SJSA1 (cell line): ENCODE measurements at regions not wholly inside any gene's neighbourhood (a gene's known extent, or its start where the extent isn't known, plus 50 kb on each side); places are given as distances from the start of the nearest gene placed in this dataset.
A peak's percentile ranks its signal among the peaks of the same experiment; 100 is the strongest.
"Not testable (repeated sequence)": the region's sequence is repeated elsewhere in the genome, so short reads cannot be mapped to it uniquely, and the experiment has no call there.

Experiments
- DNase-seq, 2 experiments: peaks; one replicate each; pipeline ENCODE4 v3.0.0-alpha.2; 2015 to 2020; ENCODE audit warnings: low spot score in 2 of 2, low read depth in 1 of 2
- H3K27ac ChIP-seq: fragments of 250-450 bp; sonication (Bioruptor Pico); 2 replicates; pipeline ENCODE4 v1.5.1; 2020; ENCODE audit warnings: mild to moderate bottlenecking, moderate library complexity
- H3K27me3 ChIP-seq: fragments of 250-450 bp; sonication (Bioruptor Pico); replicated peaks from 2 replicates; pipeline ENCODE4 v1.5.1; 2020; ENCODE audit warnings: mild to moderate bottlenecking, moderate library complexity
- H3K36me3 ChIP-seq: fragments of 250-450 bp; sonication (Bioruptor Pico); 2 replicates; pipeline ENCODE4 v1.5.1; 2020; ENCODE audit warnings: mild to moderate bottlenecking
- H3K4me1 ChIP-seq: fragments of 250-450 bp; sonication (Bioruptor Pico); replicated peaks from 2 replicates; pipeline ENCODE4 v1.6.1; 2021; ENCODE audit warnings: mild to moderate bottlenecking
- H3K4me3 ChIP-seq: fragments of 250-450 bp; sonication (Bioruptor Pico); 2 replicates; pipeline ENCODE4 v1.5.1; 2020; ENCODE audit warnings: mild to moderate bottlenecking
- H3K9me3 ChIP-seq: fragments of 250-450 bp; sonication (Bioruptor Pico); replicated peaks from 2 replicates; pipeline ENCODE4 v1.5.1; 2020; ENCODE audit warnings: mild to moderate bottlenecking

- Histone ChIP-seq H3K9me3 (no peaks in the 10 kb centered on the region), H3K4me3 (no peak overlapping the region), H3K4me1 (peaks cover 30% of the 10 kb centered on the region), H3K36me3 (no peaks in the 10 kb centered on the region), H3K27ac (no peak overlapping the region), H3K27me3 (no peaks in the 10 kb centered on the region)
- no peak for DNase-seq
These were observed 125.4 kb downstream of the TMX1 start for GRCh38 chr14:51365241-51365965.

GRCh38 chr14:51366460-51366859, 126.4 kb downstream of the TMX1 start:
- H3K27me3 ChIP-seq, H3K36me3 ChIP-seq, H3K9me3 ChIP-seq, H3K27ac ChIP-seq, DNase-seq, H3K4me3 ChIP-seq: not testable (repeated sequence)
- H3K4me1 ChIP-seq: peaks cover 40% of the 10 kb centered on the region

GRCh38 chr14:51366866-51367599, 127.0 kb downstream of the TMX1 start:
- H3K27me3 ChIP-seq, H3K4me3 ChIP-seq, H3K9me3 ChIP-seq, H3K36me3 ChIP-seq, DNase-seq: not testable (repeated sequence)
- peak overlapping the region; percentile 84; the same call in 1 of the 2 replicates for H3K27ac ChIP-seq
- H3K4me1 ChIP-seq: peaks cover 43% of the 10 kb centered on the region

GRCh38 chr14:51367600-51367931, 127.5 kb downstream of the TMX1 start:
- Histone ChIP-seq H3K27me3 (no peaks in the 10 kb centered on the region), H3K36me3 (no peaks in the 10 kb centered on the region), H3K4me3 (no peak overlapping the region), H3K27ac (peak overlapping the region; percentile 84), H3K4me1 (peaks cover 43% of the 10 kb centered on the region), H3K9me3 (no peaks in the 10 kb centered on the region)
- DNase-seq: peak in 1 of 2 experiments; percentile 80

GRCh38 chr14:51368721-51369163, 128.7 kb downstream of the TMX1 start:
- Histone ChIP-seq H3K27ac (peak overlapping the region; percentile 84), H3K27me3 (no peaks in the 10 kb centered on the region), H3K4me1 (peaks cover 43% of the 10 kb centered on the region), H3K9me3 (no peaks in the 10 kb centered on the region), H3K36me3 (no peaks in the 10 kb centered on the region), H3K4me3 (no peak overlapping the region)
- DNase-seq: peak; percentile 74 to 86

- Histone ChIP-seq H3K27ac (peak overlapping the region; percentile 84; the same call in 1 of the 2 replicates), H3K4me1 (peaks cover 43% of the 10 kb centered on the region), H3K36me3 (no peaks in the 10 kb centered on the region), H3K27me3 (no peaks in the 10 kb centered on the region), H3K9me3 (no peaks in the 10 kb centered on the region), H3K4me3 (no peak overlapping the region)
- peak in 1 of 2 experiments; percentile 9 for DNase-seq
These were observed 129.8 kb downstream of the TMX1 start for GRCh38 chr14:51369814-51370213.

GRCh38 chr14:51370758-51371386, 130.8 kb downstream of the TMX1 start:
- no peak overlapping the region for H3K27ac ChIP-seq
- no peaks in the 10 kb centered on the region for H3K27me3 ChIP-seq
- DNase-seq: peak; percentile 30 to 54
- H3K9me3 ChIP-seq: no peaks in the 10 kb centered on the region
- peaks cover 43% of the 10 kb centered on the region for H3K4me1 ChIP-seq
- no peak overlapping the region for H3K4me3 ChIP-seq
- no peaks in the 10 kb centered on the region for H3K36me3 ChIP-seq

- not testable (repeated sequence) for DNase-seq, H3K4me1 ChIP-seq, H3K36me3 ChIP-seq, H3K9me3 ChIP-seq, H3K27me3 ChIP-seq, H3K4me3 ChIP-seq, H3K27ac ChIP-seq
These were observed 137.1 kb downstream of the TMX1 start for GRCh38 chr14:51377186-51377585.

GRCh38 chr14:51382506-51382905, 142.5 kb downstream of the TMX1 start:
- no peaks in the 10 kb centered on the region for H3K36me3 ChIP-seq
- H3K4me1 ChIP-seq: peaks cover 8% of the 10 kb centered on the region; the same call in 1 of the 2 replicates
- no peaks in the 10 kb centered on the region; the same call in 1 of the 2 replicates for H3K9me3 ChIP-seq
- no peak overlapping the region for H3K4me3 ChIP-seq
- DNase-seq: no peak
- no peak overlapping the region for H3K27ac ChIP-seq
- no peaks in the 10 kb centered on the region for H3K27me3 ChIP-seq

- Histone ChIP-seq H3K4me1 (peaks cover 8% of the 10 kb centered on the region; the same call in 1 of the 2 replicates), H3K4me3 (no peak overlapping the region), H3K9me3 (no peaks in the 10 kb centered on the region; the same call in 1 of the 2 replicates), H3K27me3 (no peaks in the 10 kb centered on the region), H3K36me3 (no peaks in the 10 kb centered on the region), H3K27ac (no peak overlapping the region)
- DNase-seq: no peak
These were observed 146.4 kb downstream of the TMX1 start for GRCh38 chr14:51386411-51386810.

- Histone ChIP-seq H3K4me1 (peaks cover 8% of the 10 kb centered on the region; the same call in 1 of the 2 replicates), H3K9me3 (no peaks in the 10 kb centered on the region; the same call in 1 of the 2 replicates), H3K27me3 (no peaks in the 10 kb centered on the region), H3K27ac (no peak overlapping the region), H3K36me3 (no peaks in the 10 kb centered on the region), H3K4me3 (no peak overlapping the region)
- no peak for DNase-seq
These were observed 147.1 kb downstream of the TMX1 start for GRCh38 chr14:51386983-51387735.

- Histone ChIP-seq H3K4me1 (peaks cover 39% of the 10 kb centered on the region), H3K4me3 (no peak overlapping the region), H3K9me3 (no peaks in the 10 kb centered on the region), H3K36me3 (no peaks in the 10 kb centered on the region), H3K27me3 (no peaks in the 10 kb centered on the region), H3K27ac (no peak overlapping the region)
- DNase-seq: no peak
These were observed 152.4 kb downstream of the TMX1 start for GRCh38 chr14:51392416-51392815.

GRCh38 chr14:51394384-51394783, 154.3 kb downstream of the TMX1 start:
- H3K27ac ChIP-seq: peak overlapping the region; percentile 97
- H3K4me3 ChIP-seq: no peak overlapping the region
- H3K4me1 ChIP-seq: peaks cover 57% of the 10 kb centered on the region
- no peaks in the 10 kb centered on the region for H3K9me3 ChIP-seq
- H3K27me3 ChIP-seq: no peaks in the 10 kb centered on the region
- no peaks in the 10 kb centered on the region for H3K36me3 ChIP-seq
- DNase-seq: peak in 1 of 2 experiments; percentile 77
